ENCODE measurements at regions not wholly inside any gene's neighbourhood (a gene's known extent, or its start where the extent isn't known, plus 50 kb on each side); places are given as distances from the start of the nearest gene placed in this dataset.
"Not testable (repeated sequence)": the region's sequence is repeated elsewhere in the genome, so short reads cannot be mapped to it uniquely, and the experiment has no call there.

- Histone ChIP-seq H3K4me3 (ENCODE audit: low read depth, low read length, poor library complexity, severe bottlenecking) (no peak overlapping the region), H3K4me2 (ENCODE audit: low read length) (no peak overlapping the region), H4K20me1 (ENCODE audit: insufficient read depth, low read length) (no peaks in the 10 kb centered on the region), H3K27me3 (ENCODE audit: insufficient read depth, low read length) (no peaks in the 10 kb centered on the region), H3K9ac (ENCODE audit: low read length) (no peak overlapping the region), H2AFZ (ENCODE audit: low read length) (no peak overlapping the region), H3K9me3 (ENCODE audit: low read length) (no peaks in the 10 kb centered on the region), H3K9me2 (ENCODE audit: low read depth, low read length) (no peaks in the 10 kb centered on the region), H3F3A (ENCODE audit: insufficient read depth, low read length) (no peaks in the 10 kb centered on the region), H3K79me2 (ENCODE audit: insufficient read depth, low read length) (no peaks in the 10 kb centered on the region), H3K36me3 (ENCODE audit: insufficient read depth, low read length) (no peaks in the 10 kb centered on the region), H3K27ac (ENCODE audit: low read depth, low read length, poor library complexity, severe bottlenecking) (no peak overlapping the region), H3K4me1 (ENCODE audit: insufficient read depth, low read length, severe bottlenecking) (no peaks in the 10 kb centered on the region)
- TF ChIP-seq CTCF (IDR thresholded peaks at IDR 0.05; ENCODE audit: low read length) (no peak), EZH2 (IDR thresholded peaks at IDR 0.05; ENCODE audit: borderline replicate concordance, low read length) (no peak)
Measured at GRCh38 chr1:182159443-182159842, 97.9 kb upstream of the ZNF648 start.

- TF ChIP-seq EZH2 (IDR thresholded peaks at IDR 0.05; ENCODE audit: borderline replicate concordance, low read length) (no peak), CTCF (IDR thresholded peaks at IDR 0.05; ENCODE audit: low read length) (no peak)
- Histone ChIP-seq H3K9ac (ENCODE audit: low read length) (no peak overlapping the region), H3K4me2 (ENCODE audit: low read length) (no peak overlapping the region), H3K9me3 (ENCODE audit: low read length) (no peaks in the 10 kb centered on the region), H3K9me2 (ENCODE audit: low read depth, low read length) (no peaks in the 10 kb centered on the region), H3K27ac (ENCODE audit: low read depth, low read length, poor library complexity, severe bottlenecking) (no peak overlapping the region), H3K79me2 (ENCODE audit: insufficient read depth, low read length) (no peaks in the 10 kb centered on the region), H3F3A (ENCODE audit: insufficient read depth, low read length) (no peaks in the 10 kb centered on the region), H3K4me3 (ENCODE audit: low read depth, low read length, poor library complexity, severe bottlenecking) (no peak overlapping the region), H3K36me3 (ENCODE audit: insufficient read depth, low read length) (no peaks in the 10 kb centered on the region), H3K27me3 (ENCODE audit: insufficient read depth, low read length) (no peaks in the 10 kb centered on the region), H3K4me1 (ENCODE audit: insufficient read depth, low read length, severe bottlenecking) (no peaks in the 10 kb centered on the region), H4K20me1 (ENCODE audit: insufficient read depth, low read length) (no peaks in the 10 kb centered on the region), H2AFZ (ENCODE audit: low read length) (no peak overlapping the region)
Measured at GRCh38 chr1:182157187-182157586, 95.7 kb upstream of the ZNF648 start.

- H3K4me3 ChIP-seq (ENCODE audit: low read depth, low read length, poor library complexity, severe bottlenecking); H4K20me1 ChIP-seq (ENCODE audit: insufficient read depth, low read length); H3K4me1 ChIP-seq (ENCODE audit: insufficient read depth, low read length, severe bottlenecking); H3K9me2 ChIP-seq (ENCODE audit: low read depth, low read length); H2AFZ ChIP-seq (ENCODE audit: low read length); H3K27me3 ChIP-seq (ENCODE audit: insufficient read depth, low read length); H3K9ac ChIP-seq (ENCODE audit: low read length); H3K27ac ChIP-seq (ENCODE audit: low read depth, low read length, poor library complexity, severe bottlenecking); H3K4me2 ChIP-seq (ENCODE audit: low read length); H3K9me3 ChIP-seq (ENCODE audit: low read length); H3K36me3 ChIP-seq (ENCODE audit: insufficient read depth, low read length); H3K79me2 ChIP-seq (ENCODE audit: insufficient read depth, low read length); H3F3A ChIP-seq (ENCODE audit: insufficient read depth, low read length): not testable (repeated sequence)
Measured at GRCh38 chr1:182154425-182154824, 92.9 kb upstream of the ZNF648 start.

GRCh38 chr1:182149411-182149965 is 88.0 kb upstream of the ZNF648 start:
- Histone ChIP-seq H3K27ac (ENCODE audit: low read depth, low read length, poor library complexity, severe bottlenecking) (no peak overlapping the region), H3K4me3 (ENCODE audit: low read depth, low read length, poor library complexity, severe bottlenecking) (no peak overlapping the region), H3K4me1 (ENCODE audit: insufficient read depth, low read length, severe bottlenecking) (no peaks in the 10 kb centered on the region), H3K9me3 (ENCODE audit: low read length) (no peaks in the 10 kb centered on the region), H3K79me2 (ENCODE audit: insufficient read depth, low read length) (no peaks in the 10 kb centered on the region), H4K20me1 (ENCODE audit: insufficient read depth, low read length) (no peaks in the 10 kb centered on the region), H3K4me2 (ENCODE audit: low read length) (no peak overlapping the region), H3F3A (ENCODE audit: insufficient read depth, low read length) (no peaks in the 10 kb centered on the region), H3K36me3 (ENCODE audit: insufficient read depth, low read length) (no peaks in the 10 kb centered on the region), H3K27me3 (ENCODE audit: insufficient read depth, low read length) (no peaks in the 10 kb centered on the region), H3K9me2 (ENCODE audit: low read depth, low read length) (no peaks in the 10 kb centered on the region), H2AFZ (ENCODE audit: low read length) (no peak overlapping the region), H3K9ac (ENCODE audit: low read length) (no peak overlapping the region)
- no peak for TF ChIP-seq EZH2 (IDR thresholded peaks at IDR 0.05; ENCODE audit: borderline replicate concordance, low read length)
- no peak for TF ChIP-seq CTCF (IDR thresholded peaks at IDR 0.05; ENCODE audit: low read length)

All from OCI-LY1 (cell line).